Activated T-cell treated with anti-CD3 and anti-CD28 coated beads, Interleukin-2, amount 50 U/mL, for 48 hours (primary cell): ENCODE measurements at regions not wholly inside any gene's neighbourhood (a gene's known extent, or its start where the extent isn't known, plus 50 kb on each side); places are given as distances from the start of the nearest gene placed in this dataset.

Experiments used
- DNase-seq, 2 experiments: peaks; one replicate each; pipeline ENCODE4 v3.0.0-alpha.2; 2020

DNA sequence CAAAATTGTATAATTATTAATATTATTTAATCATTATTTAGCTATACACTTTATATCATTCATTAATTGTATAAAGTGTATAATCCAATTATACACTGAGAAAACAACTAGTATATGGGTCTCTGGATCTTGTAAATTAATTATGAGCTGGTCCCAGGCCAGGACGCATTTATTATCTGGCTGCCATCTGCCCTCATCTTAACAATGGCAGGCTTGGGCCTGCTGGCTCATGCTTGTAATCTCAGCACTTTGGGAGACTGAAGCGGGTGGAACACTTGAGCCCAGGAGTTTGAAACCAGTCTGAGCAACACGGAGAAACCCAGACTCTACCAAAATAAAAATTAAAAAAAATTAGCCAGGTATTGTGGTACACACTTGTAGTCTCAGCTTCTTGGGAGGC is 502.2 kb upstream of the NRXN1 start:
- no peak for DNase-seq

DNA sequence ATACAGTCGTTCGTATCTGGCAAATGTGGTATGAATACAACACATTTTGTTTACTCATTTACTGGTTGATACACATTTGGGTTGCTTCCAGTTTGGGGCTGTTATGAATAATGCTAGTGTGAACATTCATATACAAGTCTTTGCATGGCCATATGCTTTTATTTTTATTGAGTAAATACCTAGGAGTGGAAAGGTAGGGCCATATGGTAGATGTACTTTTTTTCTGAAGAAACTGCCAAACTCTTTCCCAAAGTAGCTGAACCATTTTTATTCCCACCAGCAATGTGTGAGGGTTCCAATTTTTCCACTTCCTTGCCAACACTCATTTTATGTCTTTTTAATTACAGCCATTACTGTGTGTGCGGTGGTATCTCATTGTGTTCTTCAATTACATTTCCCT is 496.2 kb upstream of the NRXN1 start:
- no peak for DNase-seq

DNA sequence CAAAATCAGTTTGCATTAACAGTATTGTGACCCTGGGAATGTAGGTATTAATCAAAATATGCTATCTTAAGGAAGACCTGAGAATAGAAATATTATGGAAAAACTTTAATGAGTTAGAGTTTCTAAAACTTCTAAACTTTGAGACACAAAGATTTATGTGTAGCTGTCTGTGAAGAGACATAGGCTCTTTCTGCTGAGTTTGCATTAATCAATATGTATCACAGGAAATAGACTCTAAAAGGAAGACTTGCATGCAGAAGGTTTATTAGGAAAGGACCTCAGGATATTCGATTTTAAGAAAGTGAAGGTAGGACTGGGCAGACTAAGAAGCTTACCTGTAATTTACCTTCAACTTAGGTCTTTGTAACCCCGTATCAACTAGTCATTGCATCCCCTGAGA is 494.8 kb upstream of the NRXN1 start:
- DNase-seq = no peak

DNA sequence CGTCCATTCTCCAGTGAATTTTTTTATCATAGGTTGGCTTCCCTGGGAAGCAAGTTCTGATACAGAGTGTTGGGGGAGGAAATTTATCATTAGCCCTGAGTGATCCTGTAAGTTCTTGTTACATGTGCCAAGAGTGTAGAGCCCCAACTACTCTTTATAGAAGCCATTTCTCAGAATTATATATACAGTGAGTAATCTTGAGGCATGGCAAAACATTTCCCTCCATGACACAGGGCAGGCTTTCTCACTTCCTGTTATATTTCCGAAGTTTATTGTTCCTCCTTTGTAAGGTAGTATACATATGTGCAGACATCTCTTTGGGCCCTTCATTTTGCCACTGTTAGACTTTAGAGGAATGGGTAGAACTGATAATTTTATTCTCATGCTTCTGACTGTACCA is 484.7 kb upstream of the NRXN1 start:
- DNase-seq = no peak

DNA sequence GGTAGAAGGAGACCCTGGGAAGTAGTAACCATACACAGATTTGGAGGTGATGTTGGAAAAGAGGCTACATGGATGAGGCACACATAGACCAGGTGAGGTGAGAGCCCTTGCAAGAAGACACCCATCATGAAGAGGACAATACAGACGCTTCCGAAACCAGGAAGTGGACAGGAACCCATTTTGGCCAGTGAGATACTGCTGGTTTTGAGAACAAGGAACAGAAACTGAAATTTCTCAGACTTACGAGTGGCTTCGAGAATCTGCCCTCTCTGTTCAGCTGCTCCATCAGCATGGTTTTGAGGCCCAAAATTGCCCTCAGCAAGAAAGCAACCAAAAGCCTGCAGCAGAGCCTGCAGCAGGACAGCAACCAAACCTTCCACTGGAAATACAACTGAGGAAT is 479.1 kb upstream of the NRXN1 start:
- no peak for DNase-seq

DNA sequence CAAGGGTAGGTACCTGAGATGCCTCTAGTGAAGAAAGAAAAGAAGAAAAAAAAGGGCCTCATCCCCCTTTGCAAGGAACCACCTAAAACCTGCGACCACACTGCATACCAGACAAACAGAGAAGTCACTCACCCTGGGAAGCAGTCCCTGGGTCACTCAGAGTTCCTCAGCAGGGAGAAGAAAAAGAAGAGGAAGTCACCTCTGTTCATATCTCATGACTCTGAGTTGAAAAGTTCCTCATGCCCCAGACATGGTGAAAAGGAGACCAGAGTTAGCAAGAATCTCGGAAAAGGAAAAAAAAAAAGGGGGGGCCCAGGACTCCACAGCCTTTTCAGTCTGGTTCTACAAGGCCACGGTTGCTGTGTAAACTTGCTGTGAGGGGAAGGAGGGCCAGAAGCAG is 478.4 kb upstream of the NRXN1 start:
- no peak for DNase-seq

DNA sequence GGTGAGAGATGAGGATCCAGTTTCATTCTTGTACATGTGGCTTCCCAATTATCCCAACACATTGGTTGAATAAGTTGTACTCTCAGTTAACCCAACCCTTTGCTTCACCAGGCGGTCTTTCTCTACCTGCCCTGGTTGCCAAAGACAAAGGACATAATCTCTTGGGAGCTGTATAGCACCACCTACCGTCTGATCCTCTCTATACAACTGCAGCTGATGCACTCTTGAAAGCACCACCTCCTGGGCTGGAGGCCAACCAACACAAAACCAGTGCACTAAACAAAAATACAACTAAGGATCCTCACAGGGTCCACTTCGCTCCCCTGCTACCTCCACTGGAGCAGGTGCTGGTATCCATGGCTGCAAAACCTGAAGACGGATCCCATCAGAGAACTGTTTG is 473.6 kb upstream of the NRXN1 start:
- DNase-seq = no peak

DNA sequence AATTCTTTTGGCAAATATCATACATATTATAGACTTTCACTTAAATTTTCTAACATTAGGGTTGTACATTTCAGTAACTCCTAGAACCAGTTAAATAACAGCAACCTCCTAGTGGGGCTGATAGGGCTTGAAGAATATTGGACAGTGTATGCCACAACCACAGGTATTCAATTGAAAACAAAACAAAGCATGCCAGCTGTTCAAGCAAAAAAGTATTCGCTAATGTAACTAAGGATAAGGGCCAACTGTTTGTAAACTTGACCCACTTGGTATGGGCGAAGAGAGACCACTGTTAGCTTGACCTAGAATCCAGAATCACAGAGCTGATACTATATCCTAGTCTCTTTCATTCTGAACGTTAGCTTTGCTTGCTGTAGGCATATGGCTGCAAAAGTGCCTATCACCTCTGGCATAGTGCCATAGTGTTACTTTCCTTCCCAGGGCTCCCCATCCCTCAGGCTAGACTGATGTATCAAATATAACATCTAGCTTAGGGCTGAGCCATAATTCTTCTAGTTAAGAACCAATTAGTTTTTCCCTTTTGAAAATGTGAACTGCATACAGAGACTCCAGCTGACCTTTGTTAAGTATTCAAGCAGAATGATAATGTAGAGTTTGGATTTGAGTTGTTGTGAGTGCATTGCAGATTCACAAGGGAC is 458.8 kb upstream of the NRXN1 start:
- DNase-seq = no peak

DNA sequence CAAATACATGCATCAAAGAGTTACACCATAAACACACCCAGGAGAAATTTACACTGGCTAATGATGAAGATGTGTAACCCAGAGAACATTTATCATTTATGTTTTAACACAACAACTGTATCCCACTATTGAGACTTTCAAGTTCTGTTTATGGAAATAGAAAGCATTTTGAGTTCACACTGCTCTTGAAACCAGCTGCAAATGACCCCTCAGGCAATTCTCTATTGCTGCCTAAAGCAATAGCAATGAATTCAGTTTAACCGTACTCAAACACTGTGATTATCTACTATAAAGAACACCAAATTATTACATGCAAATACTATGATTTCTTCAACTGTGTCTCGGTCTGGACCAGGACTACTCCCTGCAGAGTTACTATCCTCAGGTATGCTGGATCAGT is 452.7 kb upstream of the NRXN1 start:
- DNase-seq = no peak

DNA sequence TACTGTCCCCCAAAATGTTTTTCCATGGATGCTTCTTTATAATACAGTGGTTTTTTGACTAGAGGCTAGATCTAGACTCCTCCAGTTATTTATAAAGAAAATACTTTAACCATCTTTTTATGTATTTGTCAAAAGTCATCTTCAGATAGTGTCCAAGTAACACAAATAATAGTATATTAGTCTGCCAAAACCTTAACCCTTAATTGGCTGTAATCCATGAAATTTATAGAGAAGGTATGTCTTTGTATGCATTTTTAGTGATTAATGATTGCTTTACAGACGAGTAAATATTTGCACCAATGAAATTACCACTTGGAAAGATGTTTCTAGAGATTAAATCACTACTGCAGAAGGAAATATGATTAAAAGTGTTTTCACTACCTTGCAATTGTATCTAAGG is 451.8 kb upstream of the NRXN1 start:
- no peak for DNase-seq

DNA sequence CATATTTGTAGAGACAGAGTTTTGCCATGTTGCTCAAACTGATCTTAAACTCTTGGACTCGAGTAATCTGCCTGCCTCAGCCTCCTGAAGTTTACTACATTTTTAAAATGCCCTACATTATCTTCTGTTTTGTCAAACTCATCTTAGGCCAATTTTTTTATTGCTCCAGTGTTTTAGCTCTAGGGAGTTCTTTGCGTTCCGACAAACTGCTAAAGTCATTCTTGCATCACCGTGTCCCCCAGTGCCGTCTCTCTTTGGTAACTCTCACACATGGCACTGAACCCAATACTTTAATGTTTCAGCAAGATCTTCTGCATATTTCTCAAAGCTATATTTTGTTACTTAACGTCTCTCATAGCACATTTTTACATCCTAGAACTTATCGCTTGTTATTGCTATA is 440.9 kb upstream of the NRXN1 start:
- DNase-seq = no peak

DNA sequence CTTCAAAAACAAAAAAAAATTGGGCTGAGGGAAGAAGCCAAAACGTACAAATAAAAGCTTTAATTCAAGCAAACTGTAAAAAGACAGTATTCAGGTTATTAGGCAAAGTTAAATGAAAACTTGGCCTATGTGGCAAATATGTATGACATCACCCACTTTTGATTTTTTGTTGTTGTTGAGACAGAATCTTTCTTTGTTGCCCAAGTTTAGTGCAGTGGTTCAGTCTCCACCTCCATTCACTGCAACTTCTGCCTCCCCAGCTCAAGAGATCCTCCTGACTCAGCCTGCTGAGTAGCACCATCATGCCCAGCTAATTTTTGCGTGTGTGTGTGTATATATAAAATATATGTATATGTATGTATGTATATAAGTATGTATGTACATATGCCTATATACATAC is 440.4 kb upstream of the NRXN1 start:
- DNase-seq = no peak

DNA sequence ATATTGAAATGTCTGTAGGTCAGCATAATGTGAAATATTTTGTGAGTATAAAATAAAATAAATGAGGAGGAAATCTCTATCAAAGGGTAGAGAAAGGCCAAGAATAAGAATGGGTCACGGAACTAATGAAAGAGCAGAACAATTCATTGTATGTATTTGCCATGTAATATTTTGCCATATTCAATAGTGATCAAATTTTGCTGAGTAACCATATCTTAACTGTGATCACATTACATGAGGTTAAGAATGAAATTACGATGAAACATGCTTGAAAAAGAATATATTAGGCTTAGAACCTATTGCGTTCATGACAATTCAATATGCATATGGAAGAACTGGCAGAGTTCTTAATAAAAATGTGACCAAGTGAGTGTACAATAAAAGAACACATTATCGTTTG is 437.2 kb upstream of the NRXN1 start:
- DNase-seq = no peak

DNA sequence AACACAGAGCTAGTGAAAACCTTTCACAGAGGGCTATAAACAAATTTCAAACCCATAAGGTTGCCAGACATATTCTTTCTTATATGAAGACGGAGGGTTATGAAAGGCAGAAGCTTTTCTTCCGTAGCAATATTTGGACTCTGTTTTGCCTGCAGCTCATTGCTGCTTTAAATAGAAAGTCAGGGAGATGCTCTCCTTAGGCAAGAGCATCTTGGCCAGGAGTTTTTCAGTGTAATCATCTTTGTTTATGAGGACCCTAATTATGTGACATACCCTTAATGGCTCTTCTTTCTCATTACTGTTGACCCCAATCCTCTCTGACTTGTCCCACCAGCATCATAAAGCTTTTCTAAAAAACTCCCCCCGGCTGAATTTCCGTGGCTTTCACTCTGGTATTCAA is 433.4 kb upstream of the NRXN1 start:
- no peak for DNase-seq

DNA sequence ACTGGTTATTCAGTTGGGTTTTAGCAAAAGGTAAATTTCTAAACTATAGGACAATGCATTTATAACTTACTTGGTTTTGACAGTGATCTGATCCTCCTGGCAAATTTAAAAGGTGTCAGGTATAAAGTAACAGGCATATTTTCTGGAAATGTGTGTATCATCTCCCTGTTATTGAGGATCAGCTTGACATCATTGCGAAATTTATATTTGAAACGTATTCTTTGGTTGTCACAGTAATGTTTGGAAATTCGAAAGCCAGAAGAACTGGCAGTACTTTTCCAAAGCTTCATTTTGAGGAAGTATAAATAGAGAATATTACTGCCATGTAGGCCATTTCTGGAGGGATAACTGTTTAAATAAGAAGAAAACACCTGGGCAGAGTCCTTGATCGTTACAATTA is 422.2 kb upstream of the NRXN1 start:
- DNase-seq = no peak

DNA sequence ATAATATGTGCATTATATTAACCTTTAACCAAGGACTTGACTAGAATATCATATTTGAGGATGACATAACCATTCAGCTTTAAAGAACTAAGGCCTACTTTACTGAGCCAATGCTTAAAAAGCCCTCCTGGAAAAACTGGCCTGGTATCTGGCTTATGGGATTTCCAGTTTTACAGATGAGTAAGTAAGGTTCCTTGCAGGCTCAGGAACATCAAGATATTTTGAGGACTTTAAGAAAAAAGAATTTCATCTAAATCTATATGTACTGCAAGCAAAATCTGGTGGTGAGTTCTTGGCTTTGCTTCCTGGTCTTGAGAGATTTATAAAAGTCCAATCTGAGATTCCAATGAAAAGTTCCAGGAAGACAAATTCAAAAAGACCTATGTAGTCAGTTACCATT is 417.0 kb upstream of the NRXN1 start:
- no peak for DNase-seq

DNA sequence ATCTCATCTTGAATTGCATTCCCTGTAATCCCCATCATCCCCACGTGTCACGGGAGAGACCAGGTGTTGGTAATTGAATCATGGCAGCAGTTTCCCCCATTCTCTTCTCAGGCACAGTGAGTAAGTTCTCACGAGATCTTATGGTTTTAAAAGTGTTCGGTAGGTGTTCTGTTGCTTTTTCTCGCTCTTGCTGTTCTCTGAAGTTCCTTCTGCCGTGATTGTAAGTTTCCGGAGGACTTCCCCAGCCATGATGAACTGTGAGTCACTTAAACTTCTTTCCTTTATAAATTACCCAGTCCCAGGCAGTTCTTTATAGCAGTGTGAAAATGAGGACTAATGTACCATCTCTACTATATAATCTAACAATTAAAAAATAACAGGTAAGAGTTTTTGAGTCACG is 409.9 kb upstream of the NRXN1 start:
- no peak for DNase-seq

DNA sequence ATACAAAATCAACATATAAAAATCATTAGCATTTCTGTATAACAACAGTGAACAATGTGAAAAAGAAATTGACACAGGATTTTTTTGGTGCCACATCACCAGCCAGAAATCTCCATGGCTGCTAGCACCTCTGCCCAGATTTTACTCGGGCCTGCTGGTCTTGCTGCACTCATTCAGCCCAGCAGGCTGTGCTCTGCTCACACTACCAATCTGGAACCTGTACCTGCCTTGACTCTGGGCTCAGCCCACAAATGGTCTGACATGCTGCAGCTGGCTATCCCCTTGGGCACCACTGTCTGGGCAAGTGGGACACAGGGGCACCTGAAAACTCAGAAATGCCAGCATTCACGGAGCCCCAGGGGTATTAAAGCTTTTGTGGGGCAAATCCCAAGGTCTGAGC is 392.5 kb upstream of the NRXN1 start:
- no peak for DNase-seq

DNA sequence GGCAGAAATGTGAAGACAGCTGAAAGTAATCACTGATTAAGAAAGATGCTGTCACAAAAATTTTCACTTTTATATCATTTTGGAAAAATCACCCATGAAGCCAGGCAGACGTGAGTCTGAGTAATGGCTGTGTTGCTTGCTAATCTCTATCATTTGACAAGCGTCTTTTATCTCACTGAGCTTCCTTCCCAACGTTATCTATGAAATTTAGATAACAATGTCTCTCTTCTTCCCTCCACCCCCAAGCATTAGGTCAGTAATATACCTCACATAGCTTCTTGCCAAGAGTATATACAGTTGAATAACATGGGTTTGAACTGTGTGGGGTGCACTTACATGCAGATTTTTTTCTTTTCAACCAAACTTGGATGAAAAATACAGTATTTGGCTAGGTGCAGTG is 388.6 kb upstream of the NRXN1 start:
- no peak for DNase-seq

DNA sequence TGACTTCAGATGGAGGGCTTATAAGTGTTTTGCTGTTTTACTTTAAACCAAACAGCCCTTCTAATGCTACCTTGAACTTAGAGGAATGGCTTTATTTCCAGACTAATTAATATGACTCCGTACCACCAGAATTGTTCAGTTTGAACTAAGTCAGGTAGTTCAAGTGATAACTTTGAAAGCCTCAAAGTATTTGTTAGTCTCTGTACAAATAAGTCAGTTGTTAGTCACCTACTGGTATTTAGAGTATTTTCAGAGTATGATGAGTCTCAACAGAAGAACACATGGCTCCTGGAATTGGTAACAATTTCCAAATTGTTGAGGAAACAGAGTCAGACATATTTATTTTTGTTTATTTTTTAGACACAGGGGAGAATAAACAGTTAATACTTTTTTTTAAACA is 381.8 kb upstream of the NRXN1 start:
- DNase-seq = no peak

DNA sequence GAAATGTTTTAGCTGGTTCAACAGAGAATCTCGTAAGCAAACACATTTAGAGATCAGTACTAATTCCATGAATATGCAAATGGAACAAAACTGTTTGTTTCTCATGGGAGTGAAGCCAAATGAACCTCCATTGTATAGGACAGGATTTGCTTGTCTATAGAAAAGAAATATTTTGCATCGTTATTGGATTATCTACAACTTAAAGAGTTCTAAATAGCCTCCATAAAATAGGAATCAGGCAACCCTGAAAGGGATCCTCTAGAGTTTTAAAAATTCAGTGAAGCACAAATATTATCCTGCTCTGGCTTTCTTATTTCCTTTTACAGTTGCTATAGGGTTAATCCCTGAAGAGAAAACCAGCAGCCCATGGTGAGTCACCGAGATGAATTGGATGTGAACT is 378.4 kb upstream of the NRXN1 start:
- no peak for DNase-seq

DNA sequence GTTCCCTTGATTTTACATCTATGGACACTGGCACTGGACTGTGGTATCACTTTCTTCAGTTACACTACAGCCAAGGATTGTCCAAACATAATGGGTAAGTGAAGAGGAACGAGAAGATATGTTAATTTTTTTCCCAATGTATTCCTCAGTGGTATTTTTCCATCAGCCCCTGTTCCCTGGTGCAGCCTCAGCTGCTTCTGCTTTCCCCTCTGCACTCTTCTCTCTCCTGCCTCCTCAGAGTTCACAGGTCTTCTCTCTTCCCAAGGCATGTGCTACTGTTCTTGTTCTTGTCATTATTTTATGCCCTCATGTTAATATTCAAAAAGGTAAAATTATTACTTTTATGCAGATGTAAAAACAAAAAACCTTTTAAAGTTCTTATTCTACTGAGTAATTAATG is 378.0 kb upstream of the NRXN1 start:
- no peak for DNase-seq

DNA sequence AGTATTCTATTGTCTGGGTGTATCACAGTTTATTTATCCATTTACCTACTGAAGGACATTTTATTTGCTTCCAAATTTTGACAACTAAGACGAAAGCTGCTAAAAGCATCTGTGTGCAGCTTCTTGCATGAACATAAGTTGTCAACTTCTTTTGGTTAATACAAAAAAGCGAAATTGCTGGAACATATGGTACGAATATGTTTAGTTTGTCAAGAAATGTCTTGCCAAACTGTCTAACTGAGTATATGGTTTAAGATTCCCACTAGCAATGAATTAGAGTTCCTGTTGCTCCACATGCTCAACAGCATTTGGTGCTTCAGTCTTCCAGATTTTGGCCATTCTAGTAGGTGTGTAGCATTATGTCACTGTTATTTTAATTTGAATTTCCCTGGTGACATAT is 372.3 kb upstream of the NRXN1 start:
- no peak for DNase-seq

DNA sequence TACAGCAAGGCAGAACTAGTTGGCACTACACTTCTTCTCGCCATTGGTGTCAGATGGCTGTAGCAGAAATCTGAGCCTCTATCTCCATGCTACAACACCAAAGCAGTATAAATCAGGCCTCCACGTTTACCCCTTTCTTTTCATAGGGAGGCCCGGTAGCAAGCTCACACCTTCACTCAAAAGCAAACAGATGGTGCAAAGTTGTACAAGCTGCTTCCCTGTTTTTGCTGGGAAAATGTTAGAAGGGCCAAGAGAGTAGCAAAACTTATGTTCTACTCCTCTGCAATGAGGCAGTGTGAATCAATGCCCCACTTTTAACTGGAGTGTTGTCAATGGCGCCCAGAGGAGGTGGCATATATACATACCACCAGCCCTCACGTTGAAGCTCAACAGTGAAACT is 369.6 kb upstream of the NRXN1 start:
- no peak for DNase-seq

DNA sequence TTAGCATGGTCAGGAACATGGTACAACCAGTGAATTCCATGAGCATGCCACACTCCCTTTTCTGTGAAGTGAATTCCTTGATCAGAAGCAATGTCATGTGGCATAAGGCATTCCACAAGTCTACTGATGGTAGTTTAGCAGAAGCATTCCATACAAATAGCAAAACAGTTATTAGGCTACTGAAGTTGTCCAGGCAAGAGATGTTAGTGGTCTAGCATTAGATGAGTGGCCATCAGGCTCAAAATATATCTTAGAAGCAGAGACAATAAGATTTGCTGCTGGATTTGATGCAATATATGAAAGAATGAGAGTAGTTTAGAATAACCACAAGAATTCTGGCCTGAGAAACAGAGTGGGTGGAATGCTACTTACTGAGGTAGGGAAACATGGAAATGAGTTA is 355.3 kb upstream of the NRXN1 start:
- no peak for DNase-seq

DNA sequence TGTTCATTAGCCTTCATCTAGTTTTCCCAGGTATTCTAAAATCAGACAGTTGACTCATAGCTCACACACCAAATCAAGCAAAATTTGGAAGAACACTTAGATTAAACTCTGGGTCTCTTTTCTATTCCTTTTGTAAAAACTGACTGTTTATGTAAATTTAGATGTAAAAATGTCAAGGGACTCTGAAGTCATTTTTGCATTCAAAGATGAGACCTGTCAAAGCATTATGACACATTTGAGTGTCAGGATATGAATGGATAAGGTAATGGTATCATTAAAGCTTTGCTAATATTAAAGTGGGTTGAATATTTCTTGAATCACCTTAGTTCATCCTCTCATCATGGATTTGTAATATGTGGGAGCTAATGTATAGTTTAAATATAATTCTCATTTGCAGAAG is 348.1 kb upstream of the NRXN1 start:
- no peak for DNase-seq
